Heart left ventricle (tissue), 16 donors: ENCODE measurements at regions not wholly inside any gene's neighbourhood (a gene's known extent, or its start where the extent isn't known, plus 50 kb on each side); places are given as distances from the start of the nearest gene placed in this dataset.
A peak's percentile ranks its signal among the peaks of the same experiment; 100 is the strongest.
"Not testable (repeated sequence)": the region's sequence is repeated elsewhere in the genome, so short reads cannot be mapped to it uniquely, and the experiment has no call there.

Experiments
- ATAC-seq, 4 donors: fragments of 200-7000 bp; cut with Tn5 transposase; one replicate each; pipeline ENCODE4 v1.9.1; 2020 to 2022; ENCODE audit warnings: moderate library complexity in 4 of 4, mild to moderate bottlenecking in 3 of 4, moderate number of reproducible peaks in 1 of 4
- DNase-seq, 5 donors: peaks; one replicate each; pipeline ENCODE4 v3.0.0-alpha.2; 2020
- H3K27ac ChIP-seq, 12 donors: fragments of 200-600 bp; sonication (generic) in 4 of 12; one replicate each; pipeline versions ENCODE4 v1.5.0 to v1.8.0; 2016 to 2022; ENCODE audit warnings: mild to moderate bottlenecking in 2 of 12
- H3K27me3 ChIP-seq, 9 donors: fragments of 200-600 bp; sonication (generic) in 2 of 9; one replicate each; pipeline versions ENCODE4 v1.5.1 to v1.8.0; 2016 to 2022; ENCODE audit warnings: mild to moderate bottlenecking in 3 of 9
- H3K36me3 ChIP-seq, 9 donors: fragments of 200-600 bp; sonication (generic) in 2 of 9; one replicate each; pipeline versions ENCODE4 v1.5.0 to v1.8.0; 2018 to 2022; ENCODE audit warnings: mild to moderate bottlenecking in 2 of 9
- H3K4me1 ChIP-seq, 12 donors: fragments of 200-600 bp; sonication (generic) in 4 of 12; one replicate each; pipeline versions ENCODE4 v1.5.0 to v1.8.0; 2016 to 2022; ENCODE audit warnings: mild to moderate bottlenecking in 3 of 12
- H3K4me3 ChIP-seq, 12 donors: fragments of 200-600 bp; sonication (generic) in 4 of 12; one replicate each; pipeline versions ENCODE4 v1.5.0 to v1.8.0; 2017 to 2022; ENCODE audit warnings: mild to moderate bottlenecking in 9 of 12, moderate library complexity in 4 of 12
- H3K9me3 ChIP-seq, 12 donors: fragments of 200-600 bp; sonication (generic) in 4 of 12; one replicate each; pipeline versions ENCODE4 v1.5.0 to v1.8.0; 2016 to 2022; ENCODE audit warnings: mild to moderate bottlenecking in 1 of 12
- WGBS, 4 donors: extraction: QIAGEN DNeasy Blood & Tissue Kit in 2 of 4; methylation state at CpG; one replicate each; pipeline versions ENCODE4 v1.1.5 to v1.1.7; 2013 to 2018; 5-methylcytosine and 5-hydroxymethylcytosine counted together
- intact Hi-C, 10 donors: fragments of 100-400 bp; cut with DNase I; formaldehyde crosslinking; loops; one replicate each; pipeline versions ENCODE4 v1.11.1 to v1.14.2; 2022
- donor health status: ischemic (EF 13 %, LVEDD 7.1; RV severe dilation, severe dysfunction).
- donor health status: healthy with polysubstance abuse.
- donor health status: DM: no; HTN: yes; CAD: no.
- donor health status: DM: no; HTN: no; CAD: no.
- donor health status: ischemic (EF 25% LVEDD 6.9; RV normal size, moderate dysfunction).
- donor health status: ischemic (EF 25% LVEDD 5.7; RV mildly dilated, moderate dysfunction).
- donor health status: healthy.
- donor health status: DM: yes; HTN: yes; CAD: no.
- donor health status: ischemic (EF 35%, LVEDD 5.7; RV mildly dilated, moderate dysfunction).
- donor health status: nonischemic (EF 11% LVEDD 7.7; RV severe dilation, severe dysfunction).
- donor health status: DM: yes; HTN: yes; CAD: no.
- donor health status: PGD.
- donor health status: ischemic (EF 29% LVEDD 5.4; RV normal size, mild dysfunction).
- donor health status: nonischemic (EF 23%, LVEDD 6.1; RV moderate dilation, normal function).

DNA sequence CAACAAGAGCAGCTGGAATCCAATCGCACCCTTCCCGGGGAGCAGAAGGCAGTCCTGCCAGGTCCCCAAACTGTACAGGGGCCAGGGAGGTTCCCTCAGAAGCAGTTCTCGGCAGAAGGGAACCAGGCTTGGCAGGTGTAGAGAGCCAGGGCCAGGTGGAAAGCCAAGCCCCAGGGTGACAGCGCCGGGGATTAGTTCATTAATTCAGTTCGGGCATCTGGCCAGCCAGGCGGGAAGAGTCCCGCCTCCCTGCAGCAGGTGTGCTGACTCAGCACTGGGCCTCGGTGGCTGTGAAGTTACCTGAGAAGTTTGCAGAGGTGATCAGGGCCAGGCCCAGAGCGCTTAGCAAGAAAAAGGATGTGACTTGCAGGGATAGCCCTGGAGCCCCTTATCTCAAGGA lies 4060.0 kb upstream of the TPTE start:
- H3K27me3 ChIP-seq, DNase-seq, H3K4me1 ChIP-seq, H3K36me3 ChIP-seq, H3K4me3 ChIP-seq, ATAC-seq, H3K27ac ChIP-seq, intact Hi-C loops, H3K9me3 ChIP-seq: not testable (repeated sequence)
- no CpG with 5 or more reads among the region's 10 CpGs for WGBS, 4 donors

DNA sequence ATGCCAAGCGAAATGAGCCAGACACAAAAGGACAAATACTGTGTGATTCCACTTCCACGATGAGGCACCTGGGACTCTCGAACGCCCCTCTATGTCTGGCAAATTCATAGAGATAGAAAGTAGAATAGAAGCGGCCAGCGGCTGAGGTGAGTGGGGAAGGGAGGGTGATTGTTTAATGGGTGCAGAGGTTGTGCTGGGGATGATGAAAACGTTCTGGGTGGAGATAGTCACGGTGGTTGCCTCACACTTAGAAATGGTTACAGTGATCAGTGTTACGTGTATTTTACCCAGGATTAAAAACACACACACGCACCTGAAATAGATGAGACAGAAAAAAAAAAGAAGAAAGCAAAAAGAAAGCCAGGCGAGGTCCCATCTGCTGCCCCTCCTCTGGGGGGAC lies 4057.0 kb upstream of the TPTE start:
- H3K4me3 ChIP-seq, H3K9me3 ChIP-seq, H3K27me3 ChIP-seq, H3K4me1 ChIP-seq, DNase-seq, intact Hi-C loops, ATAC-seq, H3K27ac ChIP-seq, H3K36me3 ChIP-seq: not testable (repeated sequence)
- WGBS, 4 donors, result no CpG with 5 or more reads among the region's 11 CpGs

DNA sequence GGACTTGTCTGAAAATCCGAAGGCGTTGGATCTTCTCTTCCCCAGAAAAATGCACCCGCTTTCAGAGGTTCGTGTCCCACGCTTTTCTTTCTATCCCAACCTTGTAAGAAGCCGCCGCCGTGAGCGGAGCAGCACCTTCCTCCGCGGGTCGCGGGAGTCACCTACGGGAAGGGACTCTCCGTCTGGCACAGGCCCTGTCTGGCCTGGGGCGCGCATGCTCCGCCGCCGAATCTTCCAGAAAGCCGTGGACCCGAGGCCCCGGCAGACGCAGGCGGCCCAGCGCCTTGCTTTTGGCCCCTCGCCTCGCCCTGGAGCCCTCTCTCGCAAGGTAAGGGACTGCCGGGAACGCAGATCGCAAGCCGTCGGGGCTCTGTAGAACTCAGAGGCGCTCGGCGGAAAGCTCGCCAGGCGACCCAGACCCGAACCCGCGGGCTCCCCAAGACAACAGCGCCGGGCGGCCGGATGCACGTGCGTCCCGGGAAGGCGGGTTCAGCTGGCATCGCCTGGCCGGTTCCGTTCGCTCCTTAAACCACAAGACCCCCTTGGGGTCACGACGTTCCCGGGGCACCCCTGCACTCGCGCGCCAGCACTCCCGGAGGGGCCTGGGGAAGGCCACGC lies 4055.2 kb upstream of the TPTE start:
- no CpG with 5 or more reads among the region's 62 CpGs for WGBS, 4 donors

DNA sequence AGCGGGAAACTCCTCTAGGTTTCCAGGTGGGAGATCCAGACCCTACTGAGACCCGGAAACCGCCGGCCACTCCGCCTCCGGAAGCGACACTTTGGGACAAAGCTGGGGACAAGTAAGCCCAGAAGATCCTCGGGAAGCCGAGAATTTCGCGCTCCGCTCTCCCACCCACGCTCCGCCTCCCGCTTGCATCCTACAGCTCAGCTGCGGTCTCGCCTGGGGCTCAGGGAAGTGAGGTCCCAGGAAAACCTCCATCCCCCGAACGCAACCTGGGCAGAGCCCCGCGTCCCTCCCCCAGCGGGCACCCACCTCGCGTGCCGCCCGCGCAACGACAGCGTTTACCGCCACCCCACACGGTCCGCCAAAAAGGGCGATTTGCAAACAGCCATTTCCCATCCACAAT lies 4054.7 kb upstream of the TPTE start:
- DNase-seq, H3K27ac ChIP-seq, H3K27me3 ChIP-seq, H3K4me3 ChIP-seq, H3K4me1 ChIP-seq, intact Hi-C loops, H3K9me3 ChIP-seq, H3K36me3 ChIP-seq: not testable (repeated sequence)
- ATAC-seq, result peak in 2 of 4 donors; percentile 39 to 42
- no CpG with 5 or more reads among the region's 33 CpGs for WGBS, 4 donors

More for the DNA sequence above, 4055.2 kb upstream of the TPTE start:
- H3K27me3 ChIP-seq, H3K36me3 ChIP-seq, H3K9me3 ChIP-seq, intact Hi-C loops, H3K4me3 ChIP-seq, H3K27ac ChIP-seq, H3K4me1 ChIP-seq, DNase-seq: not testable (repeated sequence)
- ATAC-seq, result peak in 1 of 4 donors; percentile 29

DNA sequence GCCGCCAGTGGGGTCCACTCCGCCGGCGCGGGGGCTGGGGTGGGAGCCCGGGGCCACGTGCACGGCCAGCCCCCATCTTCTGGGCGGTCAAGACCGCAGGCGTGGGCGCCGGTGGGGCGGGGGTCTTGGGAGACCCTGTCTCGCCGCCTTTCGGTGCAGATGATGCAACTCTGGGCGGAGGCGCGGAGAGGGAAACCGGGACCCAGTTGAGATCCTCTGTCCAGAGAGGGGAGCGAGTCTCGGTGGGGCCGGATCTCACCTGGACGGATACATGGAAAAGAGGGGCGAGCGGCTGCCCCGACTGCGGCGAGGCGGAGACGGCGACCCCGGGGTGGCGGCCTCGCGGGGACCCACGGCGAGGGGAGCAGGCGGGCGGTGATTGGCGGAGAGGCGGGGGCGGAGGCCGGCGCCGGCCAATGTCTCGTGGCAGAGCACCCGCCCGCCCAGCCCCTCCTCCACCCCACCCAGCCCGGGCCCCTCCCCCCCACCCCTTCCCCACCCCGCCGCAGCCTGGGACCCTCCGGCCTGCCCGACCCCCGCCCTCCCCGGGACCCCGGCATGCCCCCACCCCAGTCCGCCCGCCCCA lies 4054.1 kb upstream of the TPTE start:
- intact Hi-C loops, H3K27ac ChIP-seq, H3K27me3 ChIP-seq, H3K9me3 ChIP-seq, H3K4me1 ChIP-seq, H3K36me3 ChIP-seq, DNase-seq: not testable (repeated sequence)
- peak in 3 of 4 donors; percentile 60 to 85 (median 83) for ATAC-seq
- WGBS, 4 donors, result 0 to 2% methylated on average over 6 to 10 of the region's 60 CpGs; no CpG with 5 or more reads in 2 of the 4 donors
- H3K4me3 ChIP-seq, result peak overlapping the region in 1 of 12 donors; percentile 29

DNA sequence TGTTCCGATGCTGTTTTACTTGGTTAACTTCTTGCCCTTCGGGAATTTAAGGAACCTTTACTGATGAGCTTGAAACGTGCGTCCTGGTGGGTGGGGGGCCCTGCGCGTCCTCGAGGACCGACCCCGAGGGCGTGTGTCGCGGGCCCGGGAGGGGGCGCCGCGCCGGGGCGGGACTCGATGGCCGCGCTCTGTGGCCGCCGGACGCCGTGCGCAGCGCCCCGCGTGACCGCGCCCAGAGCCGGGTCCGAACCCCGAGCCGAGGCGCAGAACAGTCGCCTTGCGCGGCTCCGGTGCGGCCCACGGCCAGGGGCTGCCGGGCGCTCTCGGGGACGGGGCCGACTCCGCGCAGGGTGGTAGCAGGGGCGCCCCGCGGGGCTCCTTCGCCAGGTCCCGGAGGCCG lies 4053.5 kb upstream of the TPTE start:
- ATAC-seq, result peak in 1 of 4 donors; percentile 34
- H3K4me3 ChIP-seq, H3K27me3 ChIP-seq, H3K9me3 ChIP-seq, intact Hi-C loops, H3K4me1 ChIP-seq, H3K36me3 ChIP-seq, H3K27ac ChIP-seq, DNase-seq: not testable (repeated sequence)
- no CpG with 5 or more reads among the region's 55 CpGs for WGBS, 4 donors

DNA sequence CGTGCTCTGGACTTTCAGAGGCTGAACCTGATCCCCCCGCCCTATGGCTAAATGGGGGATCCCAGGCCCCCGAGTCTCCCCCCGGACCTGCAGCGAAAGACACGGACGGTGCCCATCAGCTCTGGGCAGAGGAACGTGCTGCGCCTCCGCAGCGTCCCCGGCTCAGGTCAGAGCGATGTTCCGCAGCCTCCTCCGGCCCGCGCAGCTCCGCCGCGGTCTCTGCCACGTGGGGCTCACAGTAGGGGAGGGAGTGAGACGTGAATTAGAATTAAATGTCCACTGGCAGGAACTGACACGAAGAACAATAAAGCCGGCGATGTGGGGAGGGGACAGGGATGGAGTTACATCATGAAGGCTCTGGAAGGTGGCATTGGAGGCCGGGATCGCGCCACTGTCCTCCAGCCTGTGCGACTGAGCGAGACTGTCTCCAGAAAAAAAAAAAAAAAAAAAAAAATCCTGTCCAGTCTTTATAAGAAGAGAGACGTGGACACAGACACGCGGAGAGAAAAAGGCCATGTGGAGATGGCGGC lies 4053.0 kb upstream of the TPTE start:
- 3% methylated on average over 11 of the region's 34 CpGs; no CpG with 5 or more reads in 3 of the 4 donors for WGBS, 4 donors
- H3K36me3 ChIP-seq, ATAC-seq, H3K4me3 ChIP-seq, H3K9me3 ChIP-seq, DNase-seq, H3K27ac ChIP-seq, H3K27me3 ChIP-seq, intact Hi-C loops, H3K4me1 ChIP-seq: not testable (repeated sequence)

DNA sequence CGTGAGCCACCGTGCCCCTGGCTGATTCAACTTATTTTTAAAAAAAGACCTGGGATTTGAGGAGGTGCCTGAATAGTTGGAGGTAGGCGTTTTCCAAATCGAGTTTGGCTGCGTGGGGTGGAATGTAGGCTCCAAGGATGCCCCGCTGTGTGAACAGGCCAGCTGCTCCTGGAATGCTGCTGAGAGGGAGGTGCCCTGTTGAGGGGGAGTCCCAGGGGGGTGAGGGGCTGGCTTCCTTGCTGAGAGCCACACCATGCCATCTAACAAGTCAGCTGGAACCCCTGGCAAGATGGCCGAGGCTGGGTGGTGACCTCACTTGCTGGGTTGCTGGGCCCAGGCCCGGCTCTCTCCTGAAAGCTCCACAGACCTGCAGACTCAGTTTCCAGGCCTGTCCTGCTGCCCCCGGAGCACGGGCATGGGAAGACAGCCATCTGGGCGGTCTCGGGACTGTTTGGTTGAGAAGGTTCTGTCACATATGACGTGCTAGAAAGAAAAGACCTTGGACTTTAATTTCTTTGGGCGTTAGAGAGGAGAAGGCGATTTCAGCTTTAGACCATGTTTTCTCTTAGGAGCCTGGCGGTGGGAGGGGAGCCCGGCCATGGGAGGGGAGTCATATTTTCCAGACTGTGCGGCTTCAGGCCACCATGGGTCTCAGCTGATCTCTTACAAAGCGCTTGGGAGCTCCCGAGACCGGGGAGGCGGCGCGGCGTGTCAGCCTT lies 4047.0 kb upstream of the TPTE start:
- H3K27me3 ChIP-seq, intact Hi-C loops, H3K36me3 ChIP-seq, ATAC-seq, H3K27ac ChIP-seq, H3K4me1 ChIP-seq, H3K9me3 ChIP-seq, H3K4me3 ChIP-seq, DNase-seq: not testable (repeated sequence)
- no CpG with 5 or more reads among the region's 25 CpGs for WGBS, 4 donors

DNA sequence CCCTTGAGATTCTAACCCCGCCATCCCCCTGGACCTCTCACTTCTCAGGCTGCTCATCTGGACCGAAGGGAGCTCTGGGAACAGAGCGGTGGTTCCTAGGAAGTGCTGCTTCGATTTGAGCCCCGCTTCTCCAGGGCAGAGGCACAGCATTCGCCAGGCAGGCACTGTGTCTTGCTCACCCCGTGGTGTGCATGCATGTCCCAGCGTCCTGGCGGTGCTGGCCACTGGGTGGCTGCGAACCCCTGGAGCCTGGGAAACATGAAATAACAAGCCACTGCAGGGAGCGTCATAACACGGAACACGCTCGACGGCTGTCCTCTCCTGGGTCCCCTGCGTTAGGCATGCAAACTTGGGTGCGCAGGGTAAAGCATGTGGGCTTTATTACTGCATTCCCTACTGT lies 4040.3 kb upstream of the TPTE start:
- DNase-seq, H3K36me3 ChIP-seq, H3K4me1 ChIP-seq, ATAC-seq, intact Hi-C loops, H3K27me3 ChIP-seq, H3K4me3 ChIP-seq, H3K27ac ChIP-seq, H3K9me3 ChIP-seq: not testable (repeated sequence)
- no CpG with 5 or more reads among the region's 17 CpGs for WGBS, 4 donors

DNA sequence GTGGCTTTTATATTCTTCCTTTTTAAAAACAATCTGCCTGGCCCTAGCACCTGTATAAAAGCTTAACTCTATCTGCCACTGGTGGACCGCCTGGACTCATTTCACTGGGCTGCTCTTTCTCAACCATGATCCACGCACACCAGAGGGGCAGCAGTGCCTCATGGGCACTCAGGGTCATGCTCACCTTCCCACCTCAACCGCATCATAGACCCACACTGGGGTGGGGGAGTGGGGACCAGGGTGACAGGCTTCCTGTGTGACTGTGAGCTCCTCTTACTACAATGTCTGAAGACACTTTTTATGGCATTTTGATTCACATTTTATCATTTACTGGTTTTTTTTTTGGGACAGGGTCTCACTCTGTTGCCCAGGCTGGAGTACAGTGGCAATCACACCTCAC lies 4038.8 kb upstream of the TPTE start:
- H3K36me3 ChIP-seq, H3K27me3 ChIP-seq, H3K4me3 ChIP-seq, H3K27ac ChIP-seq, H3K4me1 ChIP-seq, intact Hi-C loops, DNase-seq, H3K9me3 ChIP-seq, ATAC-seq: not testable (repeated sequence)
- 83 to 92% methylated on average over 1 of the region's 3 CpGs; no CpG with 5 or more reads in 2 of the 4 donors for WGBS, 4 donors

DNA sequence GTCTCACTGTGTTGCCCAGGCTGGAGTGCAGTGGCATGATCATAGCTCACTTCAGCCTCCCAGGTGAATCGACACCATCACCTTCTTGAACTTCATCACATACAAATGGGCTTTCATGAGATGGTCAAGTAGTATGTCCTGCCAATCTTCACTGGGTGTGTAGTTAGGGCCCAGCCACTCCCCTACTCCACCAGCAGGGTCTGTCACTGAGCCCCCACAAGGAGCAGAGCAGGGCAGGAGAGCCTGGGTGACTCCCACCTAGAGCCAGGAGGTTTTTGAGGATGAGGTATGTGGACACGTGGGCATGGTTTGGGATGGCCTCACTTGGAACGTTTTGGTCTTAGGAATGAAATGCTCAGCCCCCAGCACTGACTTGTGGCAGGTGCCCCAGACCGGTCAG lies 4037.7 kb upstream of the TPTE start:
- H3K4me1 ChIP-seq, H3K9me3 ChIP-seq, H3K4me3 ChIP-seq, DNase-seq, H3K27me3 ChIP-seq, intact Hi-C loops, H3K27ac ChIP-seq, H3K36me3 ChIP-seq: not testable (repeated sequence)
- ATAC-seq, result peak in 1 of 4 donors; percentile 34
- WGBS, 4 donors, result no CpG with 5 or more reads among the region's 4 CpGs
